Lung microvascular endothelial cell (primary cell): ENCODE measurements at regions not wholly inside any gene's neighbourhood (a gene's known extent, or its start where the extent isn't known, plus 50 kb on each side); places are given as distances from the start of the nearest gene placed in this dataset.
"Not testable (repeated sequence)": the region's sequence is repeated elsewhere in the genome, so short reads cannot be mapped to it uniquely, and the experiment has no call there.

Experiments used
- DNase-seq, 2 donors: peaks; one replicate each; pipeline versions ENCODE4 v3.0.0 to v3.0.0-alpha.2; 2010; ENCODE audit warnings: low read depth in 2 of 2

GRCh38 chrX:52585892-52586291, 68.8 kb downstream of the SSX7 start:
- DNase-seq = no peak

DNA sequence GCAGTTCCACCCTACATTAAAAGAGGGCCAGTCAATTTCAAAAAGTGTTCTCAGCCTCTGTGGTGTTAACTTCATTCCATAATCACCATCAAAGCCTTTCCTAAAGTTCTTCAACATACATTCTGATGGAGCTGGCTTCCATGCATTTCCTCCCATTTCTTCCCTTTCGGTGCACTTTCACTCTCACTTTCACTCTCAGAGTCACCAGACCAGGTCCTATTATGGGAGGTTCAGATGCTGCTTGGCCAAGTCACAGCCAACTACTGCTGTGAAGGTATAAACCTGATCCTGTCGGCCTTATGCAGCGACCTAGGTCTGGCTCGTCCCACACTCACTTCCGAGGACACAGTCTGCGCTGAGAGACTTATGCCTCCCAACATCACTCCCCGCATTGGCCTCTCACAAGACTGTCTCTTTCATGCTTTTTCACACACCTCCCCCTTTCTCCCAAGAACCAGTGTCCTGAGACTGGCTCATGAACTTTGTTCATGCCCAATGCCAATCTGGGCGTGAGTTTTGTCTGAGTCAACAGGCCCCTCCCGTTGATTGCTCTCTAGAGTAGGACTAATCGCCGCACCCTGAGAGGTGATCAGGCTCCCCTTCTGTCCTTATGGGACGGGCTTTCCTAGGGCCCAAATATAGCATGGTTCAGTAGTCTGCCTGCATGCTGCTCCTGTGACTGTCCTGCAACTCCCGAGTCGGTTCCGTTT, 60.8 kb upstream of the XAGE1B start:
- DNase-seq = no peak

- no peak for DNase-seq
These were observed 60.1 kb upstream of the XAGE1B start for GRCh38 chrX:52576946-52577345.

DNA sequence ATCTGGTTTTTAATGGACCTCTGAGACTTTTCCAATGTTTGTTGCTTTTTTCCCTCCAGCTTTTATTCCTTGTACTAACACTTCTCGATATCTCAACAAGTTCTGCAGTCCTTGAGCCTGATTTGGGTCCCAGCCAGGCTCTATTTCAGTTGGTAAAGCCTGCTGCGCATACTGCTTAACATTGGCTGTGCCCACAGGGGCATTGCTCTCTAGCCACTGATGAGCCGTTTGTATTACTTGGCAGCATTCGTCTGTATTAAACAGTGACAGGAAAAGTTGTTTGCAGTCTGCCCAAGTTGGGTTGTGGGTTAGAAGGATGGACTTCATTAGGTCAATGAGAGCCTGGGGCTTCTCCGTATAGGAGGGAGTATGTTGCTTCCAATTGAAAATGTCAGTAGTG, 59.6 kb upstream of the XAGE1B start:
- DNase-seq = no peak

DNA sequence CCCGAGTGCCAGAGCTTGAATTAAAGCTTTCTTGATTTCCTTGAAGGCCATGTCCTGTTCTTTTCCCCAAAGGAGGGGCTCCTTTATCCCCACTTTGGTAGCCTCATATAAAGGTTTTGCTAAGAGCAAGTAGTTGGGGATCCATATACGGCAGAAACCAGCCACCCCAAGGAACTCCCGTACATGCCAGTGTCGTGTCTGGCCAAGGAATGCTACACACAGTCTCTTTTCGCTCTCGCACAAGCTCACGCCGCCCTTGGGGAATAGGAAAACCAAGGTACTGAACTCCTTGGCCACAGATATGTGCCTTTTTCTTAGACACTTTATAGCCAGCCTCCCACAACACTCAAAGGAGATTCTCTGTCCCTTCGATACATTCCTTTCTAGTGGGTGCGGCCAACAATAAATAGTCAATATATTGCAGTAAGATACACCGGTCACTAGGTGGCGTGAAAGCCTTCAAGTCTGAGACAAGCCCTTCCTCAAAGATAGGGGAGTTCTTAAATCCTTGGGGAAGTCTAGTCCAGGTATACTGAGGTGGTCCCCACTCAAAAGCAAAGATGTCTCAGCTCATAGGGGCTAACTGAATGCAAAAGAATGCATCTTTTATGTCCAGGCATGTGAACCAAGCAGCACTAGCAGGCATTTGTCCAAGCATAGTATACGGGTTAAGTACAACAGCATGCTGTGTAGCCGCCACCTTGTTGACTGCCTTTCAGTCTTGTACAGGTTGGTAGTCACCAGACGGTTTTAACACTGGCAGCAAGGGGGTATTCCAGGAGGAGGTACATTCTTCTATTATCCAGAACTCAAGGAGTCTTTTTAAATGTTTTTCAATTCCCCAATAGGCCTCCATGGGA, 57.8 kb upstream of the XAGE1B start:
- DNase-seq = peak; percentile 60 to 73

DNA sequence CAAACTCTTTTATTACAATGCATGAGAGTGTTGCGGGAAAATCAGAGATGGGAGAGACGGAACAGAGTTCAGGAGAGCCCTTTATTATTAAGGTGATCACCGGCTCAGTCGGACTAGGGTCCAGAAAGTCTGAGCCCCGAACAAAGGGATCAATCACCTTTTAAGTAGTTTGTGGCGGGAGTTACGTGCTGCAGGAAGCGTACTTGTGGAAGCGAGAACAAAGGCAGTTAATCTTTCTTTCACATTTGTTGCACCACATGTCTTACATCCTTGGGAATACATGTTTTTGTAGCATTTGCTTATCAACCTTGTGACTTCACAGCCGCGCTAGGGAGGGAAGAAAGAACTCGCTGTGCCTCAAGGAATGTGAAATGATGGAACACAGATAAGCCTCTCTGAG, 51.3 kb upstream of the XAGE1B start:
- DNase-seq = not testable (repeated sequence)
